HFF-Myc (cell line): ENCODE measurements at regions not wholly inside any gene's neighbourhood (a gene's known extent, or its start where the extent isn't known, plus 50 kb on each side); places are given as distances from the start of the nearest gene placed in this dataset.

Experiments used
- DNase-seq: peaks from one replicate; pipeline ENCODE4 v3.0.0-alpha.2; 2011; ENCODE audit warnings: low read depth; ENCODE audit errors: extremely low read depth
- H3K4me3 ChIP-seq: replicated peaks from 2 replicates; pipeline ENCODE4 v1.5.1; 2011; ENCODE audit warnings: low read depth, mild to moderate bottlenecking, control low read depth, low read length
- TF ChIP-seq, protein P1 (sequence below): IDR thresholded peaks from 2 replicates; pipeline ENCODE4 v1.5.1; 2012; ENCODE audit warnings: mild to moderate bottlenecking, low read depth, low read length, control low read depth; ENCODE audit errors: missing control alignments

DNA sequence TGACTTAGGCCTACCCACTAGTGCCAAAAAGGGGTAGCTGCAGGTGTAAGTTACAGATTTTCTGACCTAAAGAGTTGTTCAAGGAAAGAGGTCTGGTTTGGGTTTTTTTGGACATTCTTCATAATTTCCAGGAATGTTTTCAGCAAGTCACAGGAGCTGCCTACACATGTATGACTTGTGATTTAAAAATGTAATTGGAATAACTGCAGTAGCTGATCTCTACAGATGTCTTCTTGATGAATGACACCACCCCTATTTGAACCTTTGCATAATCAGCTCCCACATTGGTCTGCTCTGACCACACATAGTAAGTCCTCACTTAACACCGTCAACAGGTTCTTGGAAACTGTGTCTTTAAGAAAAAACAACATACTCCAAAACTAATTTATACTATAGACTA, 481.4 kb downstream of the RASEF start:
- DNase-seq: no peak
- TF ChIP-seq, protein P1, sequence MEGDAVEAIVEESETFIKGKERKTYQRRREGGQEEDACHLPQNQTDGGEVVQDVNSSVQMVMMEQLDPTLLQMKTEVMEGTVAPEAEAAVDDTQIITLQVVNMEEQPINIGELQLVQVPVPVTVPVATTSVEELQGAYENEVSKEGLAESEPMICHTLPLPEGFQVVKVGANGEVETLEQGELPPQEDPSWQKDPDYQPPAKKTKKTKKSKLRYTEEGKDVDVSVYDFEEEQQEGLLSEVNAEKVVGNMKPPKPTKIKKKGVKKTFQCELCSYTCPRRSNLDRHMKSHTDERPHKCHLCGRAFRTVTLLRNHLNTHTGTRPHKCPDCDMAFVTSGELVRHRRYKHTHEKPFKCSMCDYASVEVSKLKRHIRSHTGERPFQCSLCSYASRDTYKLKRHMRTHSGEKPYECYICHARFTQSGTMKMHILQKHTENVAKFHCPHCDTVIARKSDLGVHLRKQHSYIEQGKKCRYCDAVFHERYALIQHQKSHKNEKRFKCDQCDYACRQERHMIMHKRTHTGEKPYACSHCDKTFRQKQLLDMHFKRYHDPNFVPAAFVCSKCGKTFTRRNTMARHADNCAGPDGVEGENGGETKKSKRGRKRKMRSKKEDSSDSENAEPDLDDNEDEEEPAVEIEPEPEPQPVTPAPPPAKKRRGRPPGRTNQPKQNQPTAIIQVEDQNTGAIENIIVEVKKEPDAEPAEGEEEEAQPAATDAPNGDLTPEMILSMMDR: no peak

GRCh38 chr9:82581935-82582334, 481.0 kb downstream of the RASEF start:
- H3K4me3 ChIP-seq: no peak overlapping the region
- TF ChIP-seq, protein P1: no peak
- no peak for DNase-seq

More for the DNA sequence above, 481.4 kb downstream of the RASEF start:
- H3K4me3 ChIP-seq: no peak overlapping the region

- H3K4me3 ChIP-seq: no peak overlapping the region
- no peak for DNase-seq
- TF ChIP-seq, protein P1: no peak
Observed at GRCh38 chr9:82582693-82583092, 480.2 kb downstream of the RASEF start.

DNA sequence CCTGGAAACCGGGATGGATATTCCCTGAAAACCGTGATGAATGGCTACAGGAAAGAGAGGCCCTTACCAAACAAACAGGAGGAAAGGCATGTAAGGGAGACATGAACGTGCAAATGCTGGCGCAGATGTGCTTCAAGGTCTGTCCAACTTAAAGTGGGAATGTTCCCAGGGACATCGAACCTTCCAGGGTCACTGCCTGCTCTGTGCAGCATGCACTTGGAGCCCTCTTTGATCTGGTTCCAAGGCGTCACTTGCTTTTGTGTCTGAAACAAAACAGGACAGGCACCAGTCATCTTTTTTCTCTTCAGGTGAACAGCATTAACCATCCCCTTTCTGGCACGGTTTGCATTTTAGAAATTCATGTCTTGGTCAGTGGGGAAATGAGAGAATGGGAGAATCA, 479.4 kb downstream of the RASEF start:
- no peak overlapping the region for H3K4me3 ChIP-seq
- TF ChIP-seq, protein P1: no peak

DNA sequence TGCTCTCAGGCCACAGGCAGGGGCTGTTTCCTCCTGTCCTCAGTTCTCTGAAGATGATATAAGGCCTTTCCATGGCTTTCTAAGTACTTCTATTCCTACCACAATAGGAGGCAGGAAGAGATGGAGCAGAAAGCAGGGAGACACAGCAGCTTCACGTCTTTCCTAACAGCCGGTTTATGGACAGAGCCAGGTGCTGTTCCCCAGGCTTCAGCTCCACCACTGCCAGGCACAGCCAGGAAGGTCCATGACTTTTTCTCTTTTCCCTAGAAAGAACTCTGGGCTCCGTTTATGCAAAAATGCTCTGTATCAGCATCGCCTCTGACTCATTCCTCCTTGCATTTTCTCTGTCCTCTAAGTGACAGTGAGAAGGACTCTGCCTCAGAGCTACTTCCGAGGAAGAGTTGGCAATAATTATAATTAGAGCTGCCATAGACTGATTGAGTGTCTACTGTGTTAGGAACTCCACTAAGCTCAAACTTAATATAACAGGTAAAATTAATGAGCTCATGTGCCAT, 478.5 kb downstream of the RASEF start:
- H3K4me3 ChIP-seq: no peak overlapping the region
- TF ChIP-seq, protein P1: no peak
- DNase-seq: no peak

More for the DNA sequence above, 479.4 kb downstream of the RASEF start:
- DNase-seq: no peak

DNA sequence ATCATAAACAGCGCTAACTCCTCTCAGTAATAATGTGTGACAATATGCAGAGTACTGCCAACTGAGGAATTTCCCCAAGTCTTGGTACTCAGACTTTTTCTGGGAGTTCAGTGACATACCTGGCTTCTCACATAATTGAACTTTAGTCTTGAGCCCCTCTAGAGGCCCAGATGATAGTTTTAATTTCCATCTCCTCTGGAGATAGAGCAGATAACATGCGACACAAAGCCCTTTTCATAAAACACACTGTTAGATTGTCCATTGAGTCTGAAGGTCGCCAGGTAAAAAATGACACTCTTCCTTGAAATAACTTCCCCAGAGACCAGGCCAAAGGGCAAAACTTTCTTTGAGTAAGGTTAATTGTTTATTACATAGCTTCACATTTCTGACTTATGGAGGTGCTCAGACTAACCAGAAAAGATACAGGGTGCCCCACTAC, 476.0 kb downstream of the RASEF start:
- DNase-seq: no peak
- TF ChIP-seq, protein P1: no peak
- H3K4me3 ChIP-seq: no peak overlapping the region
